ENCODE measurements at regions not wholly inside any gene's neighbourhood (a gene's known extent, or its start where the extent isn't known, plus 50 kb on each side); places are given as distances from the start of the nearest gene placed in this dataset.
A peak's percentile ranks its signal among the peaks of the same experiment; 100 is the strongest.

GRCh38 chr5:31137676-31138075 is 55.8 kb upstream of the CDH6 start:
- DNase-seq (ENCODE audit: low read depth): no peak

- no peak for DNase-seq (ENCODE audit: low read depth)
These were observed 57.9 kb upstream of the CDH6 start for GRCh38 chr5:31135542-31135941.

- DNase-seq (ENCODE audit: low read depth): no peak
These were observed 60.0 kb upstream of the CDH6 start for GRCh38 chr5:31133488-31133887.

GRCh38 chr5:31131381-31131891 is 62.0 kb upstream of the CDH6 start:
- DNase-seq (ENCODE audit: low read depth): no peak

GRCh38 chr5:31130676-31131075 is 62.8 kb upstream of the CDH6 start:
- no peak for DNase-seq (ENCODE audit: low read depth)

GRCh38 chr5:31124651-31125305 is 68.7 kb upstream of the CDH6 start:
- DNase-seq (ENCODE audit: low read depth): peak; percentile 15

GRCh38 chr5:31124026-31124425 is 69.5 kb upstream of the CDH6 start:
- no peak for DNase-seq (ENCODE audit: low read depth)

GRCh38 chr5:31122998-31123951 is 70.2 kb upstream of the CDH6 start:
- DNase-seq (ENCODE audit: low read depth): no peak

GRCh38 chr5:31121224-31121623 is 72.3 kb upstream of the CDH6 start:
- no peak for DNase-seq (ENCODE audit: low read depth)

GRCh38 chr5:31120642-31120948 is 72.9 kb upstream of the CDH6 start:
- no peak for DNase-seq (ENCODE audit: low read depth)

- no peak for DNase-seq (ENCODE audit: low read depth)
These were observed 73.4 kb upstream of the CDH6 start for GRCh38 chr5:31119938-31120641.

- no peak for DNase-seq (ENCODE audit: low read depth)
These were observed 76.9 kb upstream of the CDH6 start for GRCh38 chr5:31116466-31117031.

GRCh38 chr5:31114817-31115216 is 78.7 kb upstream of the CDH6 start:
- no peak for DNase-seq (ENCODE audit: low read depth)

- no peak for DNase-seq (ENCODE audit: low read depth)
These were observed 79.7 kb upstream of the CDH6 start for GRCh38 chr5:31113666-31114350.

- DNase-seq (ENCODE audit: low read depth): no peak
These were observed 80.4 kb upstream of the CDH6 start for GRCh38 chr5:31113101-31113500.

- no peak for DNase-seq (ENCODE audit: low read depth)
These were observed 86.4 kb upstream of the CDH6 start for GRCh38 chr5:31107091-31107518.

GRCh38 chr5:31106691-31107090 is 86.8 kb upstream of the CDH6 start:
- DNase-seq (ENCODE audit: low read depth): no peak

GRCh38 chr5:31106278-31106677 is 87.2 kb upstream of the CDH6 start:
- no peak for DNase-seq (ENCODE audit: low read depth)

GRCh38 chr5:31104775-31105174 is 88.7 kb upstream of the CDH6 start:
- no peak for DNase-seq (ENCODE audit: low read depth)

GRCh38 chr5:31100781-31101310 is 92.6 kb upstream of the CDH6 start:
- no peak for DNase-seq (ENCODE audit: low read depth)

- DNase-seq (ENCODE audit: low read depth): no peak
These were observed 93.4 kb upstream of the CDH6 start for GRCh38 chr5:31100047-31100575.
